ENCODE measurements at regions not wholly inside any gene's neighbourhood (a gene's known extent, or its start where the extent isn't known, plus 50 kb on each side); places are given as distances from the start of the nearest gene placed in this dataset.

DNA sequence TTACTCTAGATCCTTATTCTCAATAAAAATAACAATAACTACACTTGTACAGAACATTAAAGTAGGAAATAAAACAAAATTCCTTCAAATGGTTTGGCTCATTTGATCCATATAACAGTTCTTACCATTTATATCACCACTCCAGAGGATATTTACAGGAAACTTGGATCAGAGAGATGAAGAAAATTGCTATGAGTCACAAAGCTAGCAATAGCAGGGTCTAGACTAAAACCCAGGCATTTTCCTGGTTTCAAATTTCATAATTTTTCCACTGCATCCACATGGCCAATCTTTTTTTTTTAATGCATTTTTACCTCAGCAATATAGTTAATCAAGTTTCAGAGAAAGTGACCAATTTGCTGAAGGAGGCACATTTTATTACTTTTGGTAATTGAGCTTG, 299.2 kb downstream of the ELAVL2 start:
- TF ChIP-seq, protein P1, sequence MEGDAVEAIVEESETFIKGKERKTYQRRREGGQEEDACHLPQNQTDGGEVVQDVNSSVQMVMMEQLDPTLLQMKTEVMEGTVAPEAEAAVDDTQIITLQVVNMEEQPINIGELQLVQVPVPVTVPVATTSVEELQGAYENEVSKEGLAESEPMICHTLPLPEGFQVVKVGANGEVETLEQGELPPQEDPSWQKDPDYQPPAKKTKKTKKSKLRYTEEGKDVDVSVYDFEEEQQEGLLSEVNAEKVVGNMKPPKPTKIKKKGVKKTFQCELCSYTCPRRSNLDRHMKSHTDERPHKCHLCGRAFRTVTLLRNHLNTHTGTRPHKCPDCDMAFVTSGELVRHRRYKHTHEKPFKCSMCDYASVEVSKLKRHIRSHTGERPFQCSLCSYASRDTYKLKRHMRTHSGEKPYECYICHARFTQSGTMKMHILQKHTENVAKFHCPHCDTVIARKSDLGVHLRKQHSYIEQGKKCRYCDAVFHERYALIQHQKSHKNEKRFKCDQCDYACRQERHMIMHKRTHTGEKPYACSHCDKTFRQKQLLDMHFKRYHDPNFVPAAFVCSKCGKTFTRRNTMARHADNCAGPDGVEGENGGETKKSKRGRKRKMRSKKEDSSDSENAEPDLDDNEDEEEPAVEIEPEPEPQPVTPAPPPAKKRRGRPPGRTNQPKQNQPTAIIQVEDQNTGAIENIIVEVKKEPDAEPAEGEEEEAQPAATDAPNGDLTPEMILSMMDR (IDR thresholded peaks at IDR 0.05), result no peak
- no peak for TF ChIP-seq EZH2 (IDR thresholded peaks at IDR 0.05)

Measured in neural progenitor cell (in vitro differentiated cells).